ENCODE measurements at regions not wholly inside any gene's neighbourhood (a gene's known extent, or its start where the extent isn't known, plus 50 kb on each side); places are given as distances from the start of the nearest gene placed in this dataset.

GRCh38 chr4:123813901-123814300 lies 417.3 kb downstream of the SPRY1 start:
- ATAC-seq (no peak), DNase-seq (no peak)
- Mint-ChIP-seq H3K4me3 (no peak overlapping the region), H3K27me3 (ENCODE audit: low read depth in 2 of 2) (no peaks in the 10 kb centered on the region), H3K4me1 (peaks cover 0 to 5% of the 10 kb centered on the region in 2 donors), H3K9me3 (no peaks in the 10 kb centered on the region), H3K27ac (no peak overlapping the region), H3K36me3 (no peaks in the 10 kb centered on the region)
- H3K27ac ChIP-seq (ENCODE audit: low read length), result no peak overlapping the region
- TF ChIP-seq CTCF (IDR thresholded peaks at IDR 0.05), result no peak
- no peak overlapping the region for H3K4me3 ChIP-seq (ENCODE audit: low read length)
- no peaks in the 10 kb centered on the region for H3K27me3 ChIP-seq (ENCODE audit: control insufficient read depth, insufficient read depth, low read length)
- H3K4me1 ChIP-seq (ENCODE audit: control insufficient read depth, insufficient read depth, low read length), result no peaks in the 10 kb centered on the region
- intact Hi-C loops (cut with micrococcal nuclease), result no loop called here
- H3K9me3 ChIP-seq (ENCODE audit: control insufficient read depth, insufficient read depth, low read length), result no peaks in the 10 kb centered on the region
- 100% methylated on average over 2 of the region's 2 CpGs for WGBS (ENCODE audit: insufficient coverage)
- no peaks in the 10 kb centered on the region for H3K36me3 ChIP-seq (ENCODE audit: control insufficient read depth, insufficient read depth, low read length)

GRCh38 chr4:123816462-123816861 lies 419.9 kb downstream of the SPRY1 start:
- Histone ChIP-seq H3K36me3 (ENCODE audit: control insufficient read depth, insufficient read depth, low read length) (no peaks in the 10 kb centered on the region), H3K9me3 (ENCODE audit: control insufficient read depth, insufficient read depth, low read length) (no peaks in the 10 kb centered on the region), H3K4me1 (ENCODE audit: control insufficient read depth, insufficient read depth, low read length) (no peaks in the 10 kb centered on the region), H3K4me3 (ENCODE audit: low read length) (no peak overlapping the region), H3K27ac (ENCODE audit: low read length) (no peak overlapping the region), H3K27me3 (ENCODE audit: control insufficient read depth, insufficient read depth, low read length) (no peaks in the 10 kb centered on the region)
- intact Hi-C loops (cut with micrococcal nuclease), result no loop called here
- TF ChIP-seq CTCF (IDR thresholded peaks at IDR 0.05), result no peak
- H3K27ac Mint-ChIP-seq, result no peak overlapping the region
- H3K36me3 Mint-ChIP-seq, result no peaks in the 10 kb centered on the region
- WGBS (ENCODE audit: insufficient coverage), result no CpG with 5 or more reads among the region's 2 CpGs
- DNase-seq, result no peak
- peaks cover 0 to 5% of the 10 kb centered on the region in 2 donors for H3K4me1 Mint-ChIP-seq
- no peaks in the 10 kb centered on the region for H3K9me3 Mint-ChIP-seq
- no peaks in the 10 kb centered on the region for H3K27me3 Mint-ChIP-seq (ENCODE audit: low read depth in 2 of 2)
- no peak overlapping the region for H3K4me3 Mint-ChIP-seq
- no peak for ATAC-seq

GRCh38 chr4:123817025-123817688 lies 420.6 kb downstream of the SPRY1 start:
- Histone ChIP-seq H3K4me3 (ENCODE audit: low read length) (no peak overlapping the region), H3K9me3 (ENCODE audit: control insufficient read depth, insufficient read depth, low read length) (no peaks in the 10 kb centered on the region), H3K4me1 (ENCODE audit: control insufficient read depth, insufficient read depth, low read length) (no peaks in the 10 kb centered on the region), H3K36me3 (ENCODE audit: control insufficient read depth, insufficient read depth, low read length) (no peaks in the 10 kb centered on the region), H3K27me3 (ENCODE audit: control insufficient read depth, insufficient read depth, low read length) (no peaks in the 10 kb centered on the region), H3K27ac (ENCODE audit: low read length) (no peak overlapping the region)
- H3K27ac Mint-ChIP-seq, result no peak overlapping the region
- no peaks in the 10 kb centered on the region for H3K4me1 Mint-ChIP-seq
- DNase-seq (no peak), ATAC-seq (no peak)
- 85% methylated on average over 5 of the region's 7 CpGs for WGBS (ENCODE audit: insufficient coverage)
- H3K27me3 Mint-ChIP-seq (ENCODE audit: low read depth in 2 of 2), result peaks cover 0 to 2% of the 10 kb centered on the region in 2 donors
- H3K36me3 Mint-ChIP-seq, result no peaks in the 10 kb centered on the region
- no peak for TF ChIP-seq CTCF (IDR thresholded peaks at IDR 0.05)
- H3K4me3 Mint-ChIP-seq, result no peak overlapping the region
- H3K9me3 Mint-ChIP-seq, result no peaks in the 10 kb centered on the region
- intact Hi-C loops (cut with micrococcal nuclease), result no loop called here

GRCh38 chr4:123819362-123820035 lies 422.9 kb downstream of the SPRY1 start:
- DNase-seq (no peak), ATAC-seq (no peak)
- H3K27ac ChIP-seq (ENCODE audit: low read length), result no peak overlapping the region
- Mint-ChIP-seq H3K27me3 (ENCODE audit: low read depth in 2 of 2) (peaks cover 4 to 5% of the 10 kb centered on the region in 2 donors), H3K36me3 (no peaks in the 10 kb centered on the region), H3K9me3 (peaks cover 0 to 3% of the 10 kb centered on the region in 2 donors), H3K4me1 (no peaks in the 10 kb centered on the region), H3K27ac (no peak overlapping the region), H3K4me3 (no peak overlapping the region)
- no peak overlapping the region for H3K4me3 ChIP-seq (ENCODE audit: low read length)
- no peaks in the 10 kb centered on the region for H3K9me3 ChIP-seq (ENCODE audit: control insufficient read depth, insufficient read depth, low read length)
- TF ChIP-seq CTCF (IDR thresholded peaks at IDR 0.05), result no peak
- intact Hi-C loops (cut with micrococcal nuclease), result no loop called here
- H3K4me1 ChIP-seq (ENCODE audit: control insufficient read depth, insufficient read depth, low read length), result no peaks in the 10 kb centered on the region
- H3K36me3 ChIP-seq (ENCODE audit: control insufficient read depth, insufficient read depth, low read length), result no peaks in the 10 kb centered on the region
- no peaks in the 10 kb centered on the region for H3K27me3 ChIP-seq (ENCODE audit: control insufficient read depth, insufficient read depth, low read length)
